SK-N-SH (cell line): ENCODE measurements at regions not wholly inside any gene's neighbourhood (a gene's known extent, or its start where the extent isn't known, plus 50 kb on each side); places are given as distances from the start of the nearest gene placed in this dataset.

ENCODE experiments used
- CTCF ChIA-PET: fragments of 300-600, 350-600 bp; formaldehyde crosslinking; extraction: SDS; loops from one replicate; lab custom pipeline; 2021; lab: Yijun Ruan, JAX
- POLR2A ChIA-PET: fragments of 350-600 bp; sonication (Branson Sonifier 250); formaldehyde crosslinking; extraction: SDS; loops from one replicate; lab custom pipeline; 2020; ENCODE audit warnings: antibody characterized with exemption, inconsistent platforms; lab: Yijun Ruan, JAX
- DNase-seq: peaks from one replicate; pipeline ENCODE4 v3.0.0; 2012
- H2AFZ ChIP-seq: fragments of 200-600 bp; sonication (generic); 2 replicates; pipeline ENCODE4 v1.8.1; 2016; ENCODE audit warnings: antibody characterized with exemption, mild to moderate bottlenecking, low read depth
- H3F3A ChIP-seq: fragments of 200-600 bp; sonication (generic); replicated peaks from 2 replicates; pipeline ENCODE3; 2016; ENCODE audit warnings: antibody characterized with exemption, mild to moderate bottlenecking; ENCODE audit not compliant: insufficient read depth
- H3K27ac ChIP-seq, 2 experiments: fragments of 200-500 bp in 1 of 2; fragments of 200-600 bp in 1 of 2; sonication (Bioruptor generic) in 1 of 2; sonication (generic), shearing (Covaris generic) in 1 of 2; 2 replicates each; pipeline versions ENCODE4 v1.5.1 to v1.6.1; 2014 to 2016; ENCODE audit warnings: low read depth in 2 of 2, inconsistent platforms in 1 of 2, low read length in 1 of 2, mild to moderate bottlenecking in 1 of 2, mixed read lengths in 1 of 2
- H3K27me3 ChIP-seq: fragments of 200-600 bp; sonication (generic), shearing (Covaris generic); 2 replicates; pipeline ENCODE4 v1.6.1; 2016; ENCODE audit warnings: mixed run types; ENCODE audit not compliant: insufficient read depth
- H3K36me3 ChIP-seq, 2 experiments: fragments of 200-500 bp in 1 of 2; fragments of 200-600 bp in 1 of 2; sonication (Bioruptor generic) in 1 of 2; sonication (generic) in 1 of 2; replicated peaks in 1 of 2; 2 replicates each; pipeline versions ENCODE3 to v1.5.1; 2014 to 2016; ENCODE audit warnings: low read length in 1 of 2, mild to moderate bottlenecking in 1 of 2; ENCODE audit not compliant: insufficient read depth in 2 of 2, control insufficient read depth in 1 of 2
- H3K4me1 ChIP-seq, 2 experiments: fragments of 200-500 bp in 1 of 2; fragments of 200-600 bp in 1 of 2; sonication (Bioruptor generic) in 1 of 2; sonication (generic), shearing (Covaris generic) in 1 of 2; 2 replicates each; pipeline versions ENCODE4 v1.5.1 to v1.6.1; 2014 to 2016; ENCODE audit warnings: low read depth in 1 of 2, low read length in 1 of 2, mixed run types in 1 of 2; ENCODE audit not compliant: insufficient read depth in 2 of 2, control insufficient read depth in 1 of 2
- H3K4me2 ChIP-seq: fragments of 200-600 bp; sonication (generic), shearing (Covaris generic); 2 replicates; pipeline ENCODE4 v1.6.1; 2017; ENCODE audit warnings: mixed run types
- H3K4me3 ChIP-seq, 2 experiments: fragments of 200-500 bp in 1 of 2; fragments of 200-600 bp in 1 of 2; sonication (Bioruptor generic) in 1 of 2; sonication (generic), shearing (Covaris generic) in 1 of 2; 2 replicates each; pipeline versions ENCODE4 v1.5.1 to v1.8.1; 2014 to 2016; ENCODE audit warnings: low read depth in 2 of 2, inconsistent platforms in 1 of 2, low read length in 1 of 2, mild to moderate bottlenecking in 1 of 2, mixed read lengths in 1 of 2, moderate library complexity in 1 of 2
- H3K79me2 ChIP-seq: fragments of 200-600 bp; sonication (generic); 2 replicates; pipeline ENCODE4 v1.8.1; 2017; ENCODE audit warnings: mild to moderate bottlenecking; ENCODE audit not compliant: insufficient read depth
- H3K9ac ChIP-seq: fragments of 200-600 bp; sonication (generic); 2 replicates; pipeline ENCODE4 v1.6.1; 2017; ENCODE audit warnings: mixed run types
- H3K9me2 ChIP-seq: fragments of 200-600 bp; sonication (generic); 2 replicates; pipeline ENCODE4 v1.6.1; 2017; ENCODE audit warnings: mixed run types
- H3K9me3 ChIP-seq: fragments of 200-600 bp; sonication (generic); 2 replicates; pipeline ENCODE4 v1.6.1; 2017; ENCODE audit warnings: mixed run types, mild to moderate bottlenecking, moderate library complexity
- H4K20me1 ChIP-seq: fragments of 200-600 bp; sonication (generic); 2 replicates; pipeline ENCODE4 v1.6.1; 2017; ENCODE audit warnings: mild to moderate bottlenecking, mixed run types; ENCODE audit not compliant: insufficient read depth
- EZH2phosphoT487 ChIP-seq: fragments of 200-600 bp; sonication (generic); IDR thresholded peaks from 2 replicates; pipeline ENCODE4 v1.6.1; 2017; ENCODE audit warnings: low read depth, mixed run types, mild to moderate bottlenecking, antibody characterized with exemption, moderate library complexity, borderline replicate concordance
- FOSL2 ChIP-seq: IDR thresholded peaks from 2 replicates; pipeline ENCODE4 v1.4.0; 2012; ENCODE audit warnings: low read depth, mild to moderate bottlenecking, moderate library complexity, borderline replicate concordance
- FOXJ3 ChIP-seq: sonication (generic); formaldehyde crosslinking; IDR thresholded peaks from 2 replicates; pipeline ENCODE4 v1.5.1; 2020; ENCODE audit warnings: mild to moderate bottlenecking, missing genetic modification reagents
- FOXM1 ChIP-seq: IDR thresholded peaks from 2 replicates; pipeline ENCODE4 v1.4.0; 2012; ENCODE audit warnings: low read depth, mild to moderate bottlenecking
- JUND ChIP-seq: IDR thresholded peaks from 2 replicates; pipeline ENCODE4 v1.4.0; 2012
- MEF2A ChIP-seq: IDR thresholded peaks from 2 replicates; pipeline ENCODE4 v1.4.0; 2012; ENCODE audit warnings: low read depth, borderline replicate concordance
- MXI1 ChIP-seq: IDR thresholded peaks from 2 replicates; pipeline ENCODE4 v1.6.1; 2012; ENCODE audit warnings: mild to moderate bottlenecking, low read depth, low read length, improper control_type of control experiment
- POLR2AphosphoS5 ChIP-seq: IDR thresholded peaks from 2 replicates; pipeline ENCODE4 v1.6.1; 2012; ENCODE audit warnings: low read depth, low read length
- RAD21 ChIP-seq: IDR thresholded peaks from 2 replicates; pipeline ENCODE4 v1.6.1; 2012; ENCODE audit warnings: mild to moderate bottlenecking, low read length
- RCOR1 ChIP-seq: fragments of 150-350 bp; IDR thresholded peaks from 2 replicates; pipeline ENCODE4 v1.6.1; 2017; ENCODE audit warnings: antibody characterized with exemption, low read length
- RFX5 ChIP-seq: IDR thresholded peaks from 2 replicates; pipeline ENCODE4 v1.6.1; 2012; ENCODE audit warnings: mild to moderate bottlenecking, improper control_type of control experiment, low read length
- RXRA ChIP-seq: IDR thresholded peaks from 2 replicates; pipeline ENCODE4 v1.4.0; 2012; ENCODE audit warnings: low read depth, mild to moderate bottlenecking, borderline replicate concordance
- TAF1 ChIP-seq: IDR thresholded peaks from 2 replicates; pipeline ENCODE4 v1.6.1; 2012; ENCODE audit warnings: low read depth, mild to moderate bottlenecking, low read length, moderate library complexity, borderline replicate concordance
- TCF12 ChIP-seq: IDR thresholded peaks from 2 replicates; pipeline ENCODE4 v1.4.0; 2012
- TEAD4 ChIP-seq: IDR thresholded peaks from 2 replicates; pipeline ENCODE4 v1.4.0; 2012; ENCODE audit warnings: mild to moderate bottlenecking, borderline replicate concordance; ENCODE audit not compliant: insufficient read depth
- USF1 ChIP-seq: IDR thresholded peaks from 2 replicates; pipeline ENCODE4 v1.4.0; 2012; ENCODE audit warnings: low read depth, borderline replicate concordance
- WGBS: methylation state at CpG from one replicate; pipeline ENCODE4 v1.1.6; 2017; ENCODE audit warnings: low lambda C conversion rate; 5-methylcytosine and 5-hydroxymethylcytosine counted together
- TF ChIP-seq, protein P1 (sequence below): IDR thresholded peaks from 2 replicates; pipeline ENCODE4 v1.4.0; 2012; ENCODE audit warnings: low read depth, borderline replicate concordance
- TF ChIP-seq, protein P2 (sequence below): fragments of 150-350 bp; IDR thresholded peaks from 2 replicates; pipeline ENCODE4 v1.6.1; 2017; ENCODE audit warnings: antibody characterized with exemption, low read length, low read depth, borderline replicate concordance
- TF ChIP-seq, protein P3 (sequence below): fragments of 200-600 bp; sonication (generic); IDR thresholded peaks from 2 replicates; pipeline ENCODE4 v1.6.1; 2017; ENCODE audit warnings: antibody characterized with exemption, mild to moderate bottlenecking, moderate library complexity

DNA sequence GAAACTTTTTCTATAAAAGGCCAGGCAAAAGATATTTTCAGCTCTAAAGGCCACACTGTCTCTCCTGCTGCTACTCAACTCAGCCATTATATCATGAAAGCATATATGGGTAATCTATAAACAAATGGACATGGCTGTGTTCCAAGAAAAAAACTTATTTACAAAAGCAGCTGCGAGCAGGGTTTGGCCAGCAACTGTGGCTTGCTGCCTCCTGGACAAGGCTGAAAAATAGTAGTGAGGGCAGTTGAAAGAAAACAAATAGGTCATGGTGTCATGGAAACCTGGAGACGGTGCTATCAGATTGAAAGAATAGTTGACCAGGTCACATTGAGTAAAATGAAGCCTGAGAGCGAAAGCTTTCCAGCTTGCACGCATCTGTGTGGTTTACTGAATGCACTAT lies 89.2 kb upstream of the LRATD1 start:
- ChIA-PET CTCF (no interaction called here), POLR2A (no interaction called here)
- no peaks in the 10 kb centered on the region for H3K79me2 ChIP-seq
- H2AFZ ChIP-seq = no peak overlapping the region
- DNase-seq = no peak
- H3K36me3 ChIP-seq = no peaks in the 10 kb centered on the region
- H3K4me1 ChIP-seq = no peaks in the 10 kb centered on the region
- H3K27me3 ChIP-seq = no peaks in the 10 kb centered on the region
- H3K27ac ChIP-seq = no peak overlapping the region
- TF ChIP-seq TCF12 (no peak), MEF2A (no peak), RCOR1 (no peak), FOSL2 (no peak), FOXJ3 (CRISPR knock-in tag) (no peak), RAD21 (no peak), RXRA (no peak)
- no peaks in the 10 kb centered on the region for H3K9me2 ChIP-seq
- no peak overlapping the region for H3K9ac ChIP-seq
- H3K4me3 ChIP-seq = no peak overlapping the region
- no peaks in the 10 kb centered on the region for H4K20me1 ChIP-seq
- no peaks in the 10 kb centered on the region for H3F3A ChIP-seq
- WGBS = 53% methylated on average over 4 of the region's 4 CpGs
- H3K4me2 ChIP-seq = no peak overlapping the region
- H3K9me3 ChIP-seq = no peaks in the 10 kb centered on the region

GRCh38 chr2:14544247-14544646 lies 88.3 kb upstream of the LRATD1 start:
- no peaks in the 10 kb centered on the region for H3F3A ChIP-seq
- no peaks in the 10 kb centered on the region for H3K36me3 ChIP-seq
- POLR2A ChIA-PET = no interaction called here
- no peak overlapping the region for H3K4me3 ChIP-seq
- H3K4me2 ChIP-seq = no peak overlapping the region
- TF ChIP-seq RFX5 = no peak
- TF ChIP-seq POLR2AphosphoS5 = no peak
- TF ChIP-seq, protein P1, sequence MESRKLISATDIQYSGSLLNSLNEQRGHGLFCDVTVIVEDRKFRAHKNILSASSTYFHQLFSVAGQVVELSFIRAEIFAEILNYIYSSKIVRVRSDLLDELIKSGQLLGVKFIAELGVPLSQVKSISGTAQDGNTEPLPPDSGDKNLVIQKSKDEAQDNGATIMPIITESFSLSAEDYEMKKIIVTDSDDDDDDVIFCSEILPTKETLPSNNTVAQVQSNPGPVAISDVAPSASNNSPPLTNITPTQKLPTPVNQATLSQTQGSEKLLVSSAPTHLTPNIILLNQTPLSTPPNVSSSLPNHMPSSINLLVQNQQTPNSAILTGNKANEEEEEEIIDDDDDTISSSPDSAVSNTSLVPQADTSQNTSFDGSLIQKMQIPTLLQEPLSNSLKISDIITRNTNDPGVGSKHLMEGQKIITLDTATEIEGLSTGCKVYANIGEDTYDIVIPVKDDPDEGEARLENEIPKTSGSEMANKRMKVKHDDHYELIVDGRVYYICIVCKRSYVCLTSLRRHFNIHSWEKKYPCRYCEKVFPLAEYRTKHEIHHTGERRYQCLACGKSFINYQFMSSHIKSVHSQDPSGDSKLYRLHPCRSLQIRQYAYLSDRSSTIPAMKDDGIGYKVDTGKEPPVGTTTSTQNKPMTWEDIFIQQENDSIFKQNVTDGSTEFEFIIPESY = no peak
- no peak for TF ChIP-seq MEF2A
- no peaks in the 10 kb centered on the region for H4K20me1 ChIP-seq
- no peaks in the 10 kb centered on the region for H3K9me2 ChIP-seq
- H3K27ac ChIP-seq = no peak overlapping the region
- CTCF ChIA-PET = no interaction called here
- H3K9ac ChIP-seq = no peak overlapping the region
- no peak for DNase-seq
- H3K4me1 ChIP-seq = no peaks in the 10 kb centered on the region
- no peaks in the 10 kb centered on the region for H3K9me3 ChIP-seq
- H3K79me2 ChIP-seq = no peaks in the 10 kb centered on the region
- whole genome bisulfite sequencing = 66% methylated on average over 4 of the region's 4 CpGs
- H2AFZ ChIP-seq = no peak overlapping the region
- no peaks in the 10 kb centered on the region for H3K27me3 ChIP-seq

DNA sequence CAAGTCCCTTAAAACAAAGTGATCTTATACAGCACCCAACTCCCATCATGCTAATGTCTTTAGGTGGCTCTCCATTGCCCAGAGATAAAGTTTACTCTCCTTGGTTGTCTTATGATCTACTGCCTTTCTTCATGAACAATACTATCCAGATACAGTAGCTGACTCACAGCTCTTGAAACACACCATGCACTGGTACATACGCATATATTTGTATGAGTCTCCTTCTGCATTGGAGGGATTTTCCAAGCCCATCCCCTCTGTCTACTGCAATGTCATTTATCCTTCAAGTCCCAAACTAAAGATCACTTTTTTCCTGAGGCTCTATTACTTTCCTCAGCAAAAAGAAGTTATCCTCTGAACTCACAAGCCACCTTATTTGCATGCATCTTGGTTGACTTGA lies 84.7 kb upstream of the LRATD1 start:
- 88% methylated on average over 1 of the region's 1 CpG for WGBS

More for the DNA sequence above, 84.7 kb upstream of the LRATD1 start:
- Histone ChIP-seq H3F3A (no peaks in the 10 kb centered on the region), H3K9ac (no peak overlapping the region), H3K27ac (no peak overlapping the region), H3K36me3 (no peaks in the 10 kb centered on the region), H3K27me3 (no peaks in the 10 kb centered on the region), H2AFZ (no peak overlapping the region), H3K4me3 (no peak overlapping the region), H3K79me2 (no peaks in the 10 kb centered on the region), H3K9me2 (no peaks in the 10 kb centered on the region), H4K20me1 (no peaks in the 10 kb centered on the region), H3K4me1 (no peaks in the 10 kb centered on the region), H3K9me3 (no peaks in the 10 kb centered on the region), H3K4me2 (no peak overlapping the region)
- TF ChIP-seq FOXM1 = no peak
- TF ChIP-seq, protein P2, sequence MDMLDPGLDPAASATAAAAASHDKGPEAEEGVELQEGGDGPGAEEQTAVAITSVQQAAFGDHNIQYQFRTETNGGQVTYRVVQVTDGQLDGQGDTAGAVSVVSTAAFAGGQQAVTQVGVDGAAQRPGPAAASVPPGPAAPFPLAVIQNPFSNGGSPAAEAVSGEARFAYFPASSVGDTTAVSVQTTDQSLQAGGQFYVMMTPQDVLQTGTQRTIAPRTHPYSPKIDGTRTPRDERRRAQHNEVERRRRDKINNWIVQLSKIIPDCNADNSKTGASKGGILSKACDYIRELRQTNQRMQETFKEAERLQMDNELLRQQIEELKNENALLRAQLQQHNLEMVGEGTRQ = no peak
- TF ChIP-seq TAF1 = no peak
- no peak for TF ChIP-seq JUND
- TF ChIP-seq, protein P3, sequence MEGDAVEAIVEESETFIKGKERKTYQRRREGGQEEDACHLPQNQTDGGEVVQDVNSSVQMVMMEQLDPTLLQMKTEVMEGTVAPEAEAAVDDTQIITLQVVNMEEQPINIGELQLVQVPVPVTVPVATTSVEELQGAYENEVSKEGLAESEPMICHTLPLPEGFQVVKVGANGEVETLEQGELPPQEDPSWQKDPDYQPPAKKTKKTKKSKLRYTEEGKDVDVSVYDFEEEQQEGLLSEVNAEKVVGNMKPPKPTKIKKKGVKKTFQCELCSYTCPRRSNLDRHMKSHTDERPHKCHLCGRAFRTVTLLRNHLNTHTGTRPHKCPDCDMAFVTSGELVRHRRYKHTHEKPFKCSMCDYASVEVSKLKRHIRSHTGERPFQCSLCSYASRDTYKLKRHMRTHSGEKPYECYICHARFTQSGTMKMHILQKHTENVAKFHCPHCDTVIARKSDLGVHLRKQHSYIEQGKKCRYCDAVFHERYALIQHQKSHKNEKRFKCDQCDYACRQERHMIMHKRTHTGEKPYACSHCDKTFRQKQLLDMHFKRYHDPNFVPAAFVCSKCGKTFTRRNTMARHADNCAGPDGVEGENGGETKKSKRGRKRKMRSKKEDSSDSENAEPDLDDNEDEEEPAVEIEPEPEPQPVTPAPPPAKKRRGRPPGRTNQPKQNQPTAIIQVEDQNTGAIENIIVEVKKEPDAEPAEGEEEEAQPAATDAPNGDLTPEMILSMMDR = no peak
- TF ChIP-seq RCOR1 = no peak
- no peak for TF ChIP-seq TEAD4
- TF ChIP-seq EZH2phosphoT487 = no peak
- no peak for TF ChIP-seq MXI1
- no peak for TF ChIP-seq TCF12
- no peak for TF ChIP-seq RFX5
- TF ChIP-seq USF1 = no peak
- no peak for DNase-seq
- POLR2A ChIA-PET = no interaction called here
- CTCF ChIA-PET = interaction anchor here (1.9 kb wide), 1 partner anchor 12 kb away, joined by 6 read pairs; no protein-coding TSS in a partner anchor
